ENCODE measurements at regions not wholly inside any gene's neighbourhood (a gene's known extent, or its start where the extent isn't known, plus 50 kb on each side); places are given as distances from the start of the nearest gene placed in this dataset.

- peak; percentile 3 for DNase-seq (ENCODE audit: low read depth)
Measured at GRCh38 chr1:244157731-244158438, 106.8 kb downstream of the ZBTB18 start.

GRCh38 chr1:244159646-244160045 lies 108.6 kb downstream of the ZBTB18 start:
- no peak for DNase-seq (ENCODE audit: low read depth)

- DNase-seq (ENCODE audit: low read depth) = no peak
Measured at GRCh38 chr1:244160455-244161235, 109.6 kb downstream of the ZBTB18 start.

- no peak for DNase-seq (ENCODE audit: low read depth)
Measured at GRCh38 chr1:244161236-244161510, 110.1 kb downstream of the ZBTB18 start.

- peak; percentile 56 for DNase-seq (ENCODE audit: low read depth)
Measured at GRCh38 chr1:244162786-244163530, 111.9 kb downstream of the ZBTB18 start.

- DNase-seq (ENCODE audit: low read depth) = peak; percentile 98
Measured at GRCh38 chr1:244163861-244164510, 112.9 kb downstream of the ZBTB18 start.

- no peak for DNase-seq (ENCODE audit: low read depth)
Measured at GRCh38 chr1:244164511-244164890, 113.4 kb downstream of the ZBTB18 start.

GRCh38 chr1:244165021-244165420 lies 113.9 kb downstream of the ZBTB18 start:
- DNase-seq (ENCODE audit: low read depth) = no peak

- DNase-seq (ENCODE audit: low read depth) = no peak
Measured at GRCh38 chr1:244165701-244166100, 114.6 kb downstream of the ZBTB18 start.

GRCh38 chr1:244171241-244171985 lies 120.3 kb downstream of the ZBTB18 start:
- no peak for DNase-seq (ENCODE audit: low read depth)

GRCh38 chr1:244173240-244173639 lies 122.2 kb downstream of the ZBTB18 start:
- DNase-seq (ENCODE audit: low read depth) = no peak

- DNase-seq (ENCODE audit: low read depth) = peak; percentile 47
Measured at GRCh38 chr1:244173769-244174168, 122.7 kb downstream of the ZBTB18 start.

GRCh38 chr1:244174922-244175521 lies 123.9 kb downstream of the ZBTB18 start:
- no peak for DNase-seq (ENCODE audit: low read depth)

GRCh38 chr1:244176201-244176600 lies 125.1 kb downstream of the ZBTB18 start:
- no peak for DNase-seq (ENCODE audit: low read depth)

GRCh38 chr1:244180256-244180655 lies 129.2 kb downstream of the ZBTB18 start:
- peak; percentile 37 for DNase-seq (ENCODE audit: low read depth)

GRCh38 chr1:244181867-244182266 lies 130.8 kb downstream of the ZBTB18 start:
- no peak for DNase-seq (ENCODE audit: low read depth)

GRCh38 chr1:244183037-244183436 lies 132.0 kb downstream of the ZBTB18 start:
- no peak for DNase-seq (ENCODE audit: low read depth)

GRCh38 chr1:244186372-244186771 lies 135.3 kb downstream of the ZBTB18 start:
- no peak for DNase-seq (ENCODE audit: low read depth)

- DNase-seq (ENCODE audit: low read depth) = no peak
Measured at GRCh38 chr1:244187310-244187709, 136.2 kb downstream of the ZBTB18 start.

- no peak for DNase-seq (ENCODE audit: low read depth)
Measured at GRCh38 chr1:244191581-244191980, 140.5 kb downstream of the ZBTB18 start.

- DNase-seq (ENCODE audit: low read depth) = no peak
Measured at GRCh38 chr1:244192325-244192724, 141.2 kb downstream of the ZBTB18 start.

All from amniotic epithelial cell (primary cell).